Stimulated activated naive CD8-positive, alpha-beta T cell treated with anti-CD3 and anti-CD28 coated beads, Interleukin-15, Interleukin-2, amounts not matched to agents 100 ng/mL and 50 ng/mL, for 24 hours (primary cell): ENCODE measurements at regions not wholly inside any gene's neighbourhood (a gene's known extent, or its start where the extent isn't known, plus 50 kb on each side); places are given as distances from the start of the nearest gene placed in this dataset.

Experiments
- H3K27ac Mint-ChIP-seq: one replicate; pipeline ENCODE4 v1.8.0; 2021; ENCODE audit warnings: mild to moderate bottlenecking, mixed read lengths
- H3K27me3 Mint-ChIP-seq: one replicate; pipeline ENCODE4 v1.8.0; 2021; ENCODE audit warnings: mixed read lengths
- H3K36me3 Mint-ChIP-seq: one replicate; pipeline ENCODE4 v1.8.0; 2021; ENCODE audit warnings: low read depth, mixed read lengths
- H3K4me1 Mint-ChIP-seq: one replicate; pipeline ENCODE4 v1.8.0; 2021; ENCODE audit warnings: low read depth, mixed read lengths
- H3K4me3 Mint-ChIP-seq: one replicate; pipeline ENCODE4 v1.8.0; 2021; ENCODE audit warnings: mild to moderate bottlenecking, mixed read lengths
- H3K9me3 Mint-ChIP-seq: one replicate; pipeline ENCODE4 v1.8.0; 2021; ENCODE audit warnings: mixed read lengths

GRCh38 chr7:41828911-41829310, 126.0 kb upstream of the INHBA start:
- Mint-ChIP-seq H3K27ac (no peak overlapping the region), H3K4me1 (peaks cover 22% of the 10 kb centered on the region)

GRCh38 chr7:41826641-41827040, 123.8 kb upstream of the INHBA start:
- H3K4me1 Mint-ChIP-seq = peaks cover 10% of the 10 kb centered on the region
- no peaks in the 10 kb centered on the region for H3K36me3 Mint-ChIP-seq
- no peak overlapping the region for H3K4me3 Mint-ChIP-seq
- peaks cover 8% of the 10 kb centered on the region for H3K9me3 Mint-ChIP-seq
- H3K27me3 Mint-ChIP-seq = peaks cover 5% of the 10 kb centered on the region
- no peak overlapping the region for H3K27ac Mint-ChIP-seq

More at GRCh38 chr7:41828911-41829310, 126.0 kb upstream of the INHBA start:
- H3K27me3 Mint-ChIP-seq = no peaks in the 10 kb centered on the region
- H3K36me3 Mint-ChIP-seq = no peaks in the 10 kb centered on the region
- no peak overlapping the region for H3K4me3 Mint-ChIP-seq
- peaks cover 18% of the 10 kb centered on the region for H3K9me3 Mint-ChIP-seq

- H3K36me3 Mint-ChIP-seq = no peaks in the 10 kb centered on the region
- peaks cover 10% of the 10 kb centered on the region for H3K4me1 Mint-ChIP-seq
- peaks cover 4% of the 10 kb centered on the region for H3K9me3 Mint-ChIP-seq
- H3K27me3 Mint-ChIP-seq = peaks cover 5% of the 10 kb centered on the region
- no peak overlapping the region for H3K4me3 Mint-ChIP-seq
- no peak overlapping the region for H3K27ac Mint-ChIP-seq
Measured at GRCh38 chr7:41825927-41826480, 123.1 kb upstream of the INHBA start.

- no peaks in the 10 kb centered on the region for H3K36me3 Mint-ChIP-seq
- no peak overlapping the region for H3K4me3 Mint-ChIP-seq
- no peak overlapping the region for H3K27ac Mint-ChIP-seq
- no peaks in the 10 kb centered on the region for H3K9me3 Mint-ChIP-seq
- peaks cover 11% of the 10 kb centered on the region for H3K27me3 Mint-ChIP-seq
- peaks cover 10% of the 10 kb centered on the region for H3K4me1 Mint-ChIP-seq
Measured at GRCh38 chr7:41824284-41824683, 121.4 kb upstream of the INHBA start.

GRCh38 chr7:41822259-41822817, 119.4 kb upstream of the INHBA start:
- H3K36me3 Mint-ChIP-seq = no peaks in the 10 kb centered on the region
- H3K4me3 Mint-ChIP-seq = no peak overlapping the region
- no peak overlapping the region for H3K27ac Mint-ChIP-seq
- H3K9me3 Mint-ChIP-seq = no peaks in the 10 kb centered on the region
- H3K27me3 Mint-ChIP-seq = peaks cover 15% of the 10 kb centered on the region
- peaks cover 11% of the 10 kb centered on the region for H3K4me1 Mint-ChIP-seq

GRCh38 chr7:41821521-41822213, 118.8 kb upstream of the INHBA start:
- H3K27me3 Mint-ChIP-seq = peaks cover 15% of the 10 kb centered on the region
- no peak overlapping the region for H3K27ac Mint-ChIP-seq
- no peaks in the 10 kb centered on the region for H3K9me3 Mint-ChIP-seq
- no peak overlapping the region for H3K4me3 Mint-ChIP-seq
- H3K4me1 Mint-ChIP-seq = peaks cover 18% of the 10 kb centered on the region
- H3K36me3 Mint-ChIP-seq = no peaks in the 10 kb centered on the region

GRCh38 chr7:41820111-41820671, 117.3 kb upstream of the INHBA start:
- no peak overlapping the region for H3K4me3 Mint-ChIP-seq
- no peaks in the 10 kb centered on the region for H3K36me3 Mint-ChIP-seq
- H3K27me3 Mint-ChIP-seq = peaks cover 15% of the 10 kb centered on the region
- no peaks in the 10 kb centered on the region for H3K9me3 Mint-ChIP-seq
- peaks cover 27% of the 10 kb centered on the region for H3K4me1 Mint-ChIP-seq
- H3K27ac Mint-ChIP-seq = no peak overlapping the region

GRCh38 chr7:41819645-41820044, 116.8 kb upstream of the INHBA start:
- Mint-ChIP-seq H3K36me3 (no peaks in the 10 kb centered on the region), H3K9me3 (no peaks in the 10 kb centered on the region), H3K27ac (no peak overlapping the region), H3K27me3 (peaks cover 21% of the 10 kb centered on the region), H3K4me3 (no peak overlapping the region), H3K4me1 (peaks cover 27% of the 10 kb centered on the region)

GRCh38 chr7:41818765-41819398, 116.0 kb upstream of the INHBA start:
- no peaks in the 10 kb centered on the region for H3K36me3 Mint-ChIP-seq
- H3K4me1 Mint-ChIP-seq = peaks cover 21% of the 10 kb centered on the region
- no peaks in the 10 kb centered on the region for H3K9me3 Mint-ChIP-seq
- H3K27me3 Mint-ChIP-seq = peaks cover 21% of the 10 kb centered on the region
- no peak overlapping the region for H3K27ac Mint-ChIP-seq
- H3K4me3 Mint-ChIP-seq = no peak overlapping the region

GRCh38 chr7:41817386-41817785, 114.5 kb upstream of the INHBA start:
- Mint-ChIP-seq H3K36me3 (no peaks in the 10 kb centered on the region), H3K9me3 (no peaks in the 10 kb centered on the region), H3K27me3 (peaks cover 15% of the 10 kb centered on the region), H3K27ac (peak overlapping the region; percentile 36), H3K4me1 (peaks cover 18% of the 10 kb centered on the region), H3K4me3 (no peak overlapping the region)

GRCh38 chr7:41816111-41816510, 113.2 kb upstream of the INHBA start:
- H3K9me3 Mint-ChIP-seq = no peaks in the 10 kb centered on the region
- H3K4me3 Mint-ChIP-seq = no peak overlapping the region
- peaks cover 15% of the 10 kb centered on the region for H3K27me3 Mint-ChIP-seq
- no peaks in the 10 kb centered on the region for H3K36me3 Mint-ChIP-seq
- peaks cover 18% of the 10 kb centered on the region for H3K4me1 Mint-ChIP-seq
- no peak overlapping the region for H3K27ac Mint-ChIP-seq

- Mint-ChIP-seq H3K27me3 (peaks cover 10% of the 10 kb centered on the region), H3K4me3 (no peak overlapping the region), H3K4me1 (peaks cover 18% of the 10 kb centered on the region), H3K9me3 (no peaks in the 10 kb centered on the region), H3K27ac (no peak overlapping the region), H3K36me3 (no peaks in the 10 kb centered on the region)
Measured at GRCh38 chr7:41814888-41815287, 112.0 kb upstream of the INHBA start.

- Mint-ChIP-seq H3K4me3 (no peak overlapping the region), H3K9me3 (no peaks in the 10 kb centered on the region), H3K4me1 (peaks cover 18% of the 10 kb centered on the region), H3K27me3 (peaks cover 6% of the 10 kb centered on the region), H3K36me3 (no peaks in the 10 kb centered on the region), H3K27ac (no peak overlapping the region)
Measured at GRCh38 chr7:41813286-41813685, 110.4 kb upstream of the INHBA start.

GRCh38 chr7:41811941-41812340, 109.1 kb upstream of the INHBA start:
- H3K9me3 Mint-ChIP-seq = no peaks in the 10 kb centered on the region
- peaks cover 6% of the 10 kb centered on the region for H3K27me3 Mint-ChIP-seq
- no peak overlapping the region for H3K4me3 Mint-ChIP-seq
- no peaks in the 10 kb centered on the region for H3K36me3 Mint-ChIP-seq
- no peak overlapping the region for H3K27ac Mint-ChIP-seq
- peaks cover 12% of the 10 kb centered on the region for H3K4me1 Mint-ChIP-seq

- no peaks in the 10 kb centered on the region for H3K9me3 Mint-ChIP-seq
- H3K27ac Mint-ChIP-seq = no peak overlapping the region
- peaks cover 4% of the 10 kb centered on the region for H3K27me3 Mint-ChIP-seq
- H3K4me3 Mint-ChIP-seq = no peak overlapping the region
- no peaks in the 10 kb centered on the region for H3K36me3 Mint-ChIP-seq
- H3K4me1 Mint-ChIP-seq = no peaks in the 10 kb centered on the region
Measured at GRCh38 chr7:41809940-41810576, 107.2 kb upstream of the INHBA start.
